HEK293T (cell line): ENCODE measurements at regions not wholly inside any gene's neighbourhood (a gene's known extent, or its start where the extent isn't known, plus 50 kb on each side); places are given as distances from the start of the nearest gene placed in this dataset.

ENCODE experiments used
- ARNT ChIP-seq: fragments of 450-650 bp; IDR thresholded peaks from 2 replicates; pipeline ENCODE4 v1.6.1; 2017; ENCODE audit warnings: mild to moderate bottlenecking
- BHLHE40 ChIP-seq: fragments of 450-650 bp; IDR thresholded peaks from 2 replicates; pipeline ENCODE4 v1.6.1; 2016; ENCODE audit warnings: mild to moderate bottlenecking, moderate library complexity, borderline replicate concordance
- CTBP1 ChIP-seq: fragments of 450-650 bp; IDR thresholded peaks from 2 replicates; pipeline ENCODE4 v1.6.1; 2016; ENCODE audit warnings: borderline replicate concordance
- ELF4 ChIP-seq: fragments of 450-650 bp; IDR thresholded peaks from 2 replicates; pipeline ENCODE4 v1.6.1; 2017; ENCODE audit warnings: antibody characterized with exemption
- FOXM1 ChIP-seq: fragments of 450-650 bp; IDR thresholded peaks from 2 replicates; pipeline ENCODE4 v1.6.1; 2017; ENCODE audit warnings: mild to moderate bottlenecking, borderline replicate concordance
- L3MBTL2 ChIP-seq: fragments of 450-650 bp; conservative IDR thresholded peaks from 2 replicates; pipeline ENCODE4 v1.6.1; 2016; ENCODE audit warnings: mild to moderate bottlenecking
- SP1 ChIP-seq: fragments of 450-650 bp; IDR thresholded peaks from 2 replicates; pipeline ENCODE4 v1.6.1; 2017
- TARDBP ChIP-seq: fragments of 450-650 bp; IDR thresholded peaks from 2 replicates; pipeline ENCODE4 v1.6.1; 2016
- ZNF384 ChIP-seq: fragments of 450-650 bp; IDR thresholded peaks from 2 replicates; pipeline ENCODE4 v1.6.1; 2016
- TF ChIP-seq, protein P1 (sequence below): fragments of 450-650 bp; IDR thresholded peaks from 2 replicates; pipeline ENCODE4 v1.6.1; 2016

GRCh38 chr3:78494851-78495250 is 1272.9 kb downstream of the ROBO1 start:
- TF ChIP-seq, protein P1, sequence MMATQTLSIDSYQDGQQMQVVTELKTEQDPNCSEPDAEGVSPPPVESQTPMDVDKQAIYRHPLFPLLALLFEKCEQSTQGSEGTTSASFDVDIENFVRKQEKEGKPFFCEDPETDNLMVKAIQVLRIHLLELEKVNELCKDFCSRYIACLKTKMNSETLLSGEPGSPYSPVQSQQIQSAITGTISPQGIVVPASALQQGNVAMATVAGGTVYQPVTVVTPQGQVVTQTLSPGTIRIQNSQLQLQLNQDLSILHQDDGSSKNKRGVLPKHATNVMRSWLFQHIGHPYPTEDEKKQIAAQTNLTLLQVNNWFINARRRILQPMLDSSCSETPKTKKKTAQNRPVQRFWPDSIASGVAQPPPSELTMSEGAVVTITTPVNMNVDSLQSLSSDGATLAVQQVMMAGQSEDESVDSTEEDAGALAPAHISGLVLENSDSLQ: no peak
- TF ChIP-seq ZNF384: no peak
- TF ChIP-seq TARDBP: no peak
- no peak for TF ChIP-seq CTBP1
- no peak for TF ChIP-seq ARNT
- TF ChIP-seq L3MBTL2: no peak
- no peak for TF ChIP-seq BHLHE40
- no peak for TF ChIP-seq ELF4
- no peak for TF ChIP-seq SP1
- TF ChIP-seq FOXM1: no peak
